HUES48 (cell line): ENCODE measurements at regions not wholly inside any gene's neighbourhood (a gene's known extent, or its start where the extent isn't known, plus 50 kb on each side); places are given as distances from the start of the nearest gene placed in this dataset.
"Not testable (repeated sequence)": the region's sequence is repeated elsewhere in the genome, so short reads cannot be mapped to it uniquely, and the experiment has no call there.

Experiments used
- H3K27ac ChIP-seq: one replicate; pipeline ENCODE4 v1.7.0; 2013; ENCODE audit warnings: low read depth, low read length, inconsistent platforms
- H3K27me3 ChIP-seq: 2 replicates; pipeline ENCODE4 v1.6.1; 2013; ENCODE audit warnings: mild to moderate bottlenecking, low read length; ENCODE audit not compliant: control insufficient read depth, insufficient read depth
- H3K36me3 ChIP-seq: 2 replicates; pipeline ENCODE4 v1.6.1; 2013; ENCODE audit warnings: low read length; ENCODE audit not compliant: control insufficient read depth, insufficient read depth
- H3K4me1 ChIP-seq: 2 replicates; pipeline ENCODE4 v1.6.1; 2013; ENCODE audit warnings: mild to moderate bottlenecking, low read length; ENCODE audit not compliant: control insufficient read depth, insufficient read depth
- H3K4me3 ChIP-seq: 2 replicates; pipeline ENCODE4 v1.5.1; 2013; ENCODE audit warnings: mild to moderate bottlenecking, low read depth, low read length
- H3K9ac ChIP-seq: 2 replicates; pipeline ENCODE4 v1.6.1; 2013; ENCODE audit warnings: mild to moderate bottlenecking, low read depth, low read length, moderate library complexity
- H3K9me3 ChIP-seq: 2 replicates; pipeline ENCODE4 v1.6.1; 2013; ENCODE audit warnings: low read length; ENCODE audit not compliant: control insufficient read depth, insufficient read depth

DNA sequence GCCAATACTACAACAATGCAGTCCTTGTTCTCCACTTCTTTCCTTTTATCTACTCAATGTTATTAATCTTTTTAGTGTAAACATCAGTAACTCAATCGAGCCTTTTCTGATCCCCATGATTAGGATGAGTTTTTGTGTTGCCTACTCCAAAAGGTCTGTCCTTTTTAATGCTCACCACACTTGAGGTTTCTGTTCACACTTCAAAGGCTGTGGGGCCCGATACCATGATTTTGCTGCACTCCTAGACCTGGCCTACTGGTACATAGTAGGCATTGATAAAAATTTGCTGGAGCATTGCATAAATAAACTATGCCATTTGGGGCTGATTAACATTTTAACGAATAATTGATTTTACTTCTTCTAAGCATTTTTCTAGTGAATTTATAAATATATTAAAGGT is 125.4 kb upstream of the KLF12 start:
- no peak overlapping the region for H3K4me3 ChIP-seq
- H3K36me3 ChIP-seq, result no peaks in the 10 kb centered on the region
- H3K9me3 ChIP-seq, result no peaks in the 10 kb centered on the region
- no peak overlapping the region for H3K27ac ChIP-seq
- no peaks in the 10 kb centered on the region for H3K27me3 ChIP-seq
- no peaks in the 10 kb centered on the region for H3K4me1 ChIP-seq
- H3K9ac ChIP-seq, result no peak overlapping the region

DNA sequence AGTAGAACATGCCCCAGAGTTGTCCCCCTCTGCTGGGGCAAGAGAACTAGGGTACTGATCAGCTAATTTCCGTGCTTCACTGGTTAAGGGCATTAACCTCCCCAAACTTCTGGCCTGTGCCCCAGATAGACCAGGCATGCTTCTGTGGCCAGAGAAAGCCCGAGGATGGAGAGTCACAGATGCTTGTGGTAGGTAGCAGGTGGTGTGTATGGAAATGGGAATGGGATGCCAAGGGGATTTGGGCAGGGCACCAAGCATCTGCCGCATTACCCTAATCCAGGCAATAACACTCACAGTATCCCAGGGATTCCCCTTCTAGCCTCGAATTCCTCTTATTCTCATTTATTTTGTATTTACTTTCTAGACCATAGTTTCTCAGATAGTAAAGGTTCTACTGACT is 124.8 kb upstream of the KLF12 start:
- Histone ChIP-seq H3K27me3 (no peaks in the 10 kb centered on the region), H3K4me3 (no peak overlapping the region), H3K27ac (no peak overlapping the region), H3K9ac (no peak overlapping the region), H3K4me1 (no peaks in the 10 kb centered on the region), H3K9me3 (no peaks in the 10 kb centered on the region), H3K36me3 (no peaks in the 10 kb centered on the region)

DNA sequence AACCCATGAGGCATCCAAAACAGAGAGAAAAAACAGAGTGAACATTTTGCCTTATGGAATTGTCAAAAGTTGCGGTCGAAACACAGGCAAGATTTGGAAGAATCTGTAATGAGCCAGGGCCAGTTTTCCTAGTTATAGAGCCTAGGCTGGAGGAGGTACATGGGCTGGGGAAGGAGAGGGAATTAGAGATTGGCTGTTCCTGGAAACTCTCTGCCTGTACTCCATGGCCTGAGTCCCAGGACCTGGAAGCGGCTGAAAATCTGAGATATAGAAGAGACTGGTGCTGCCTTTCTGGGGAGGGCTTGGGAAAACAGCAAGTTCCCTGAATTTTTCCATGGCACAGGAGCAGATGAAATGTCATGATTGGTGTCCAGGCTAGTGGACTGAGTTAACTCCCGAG is 122.8 kb upstream of the KLF12 start:
- Histone ChIP-seq H3K27me3 (no peaks in the 10 kb centered on the region), H3K9me3 (no peaks in the 10 kb centered on the region), H3K4me3 (no peak overlapping the region), H3K27ac (no peak overlapping the region), H3K4me1 (no peaks in the 10 kb centered on the region), H3K36me3 (no peaks in the 10 kb centered on the region), H3K9ac (no peak overlapping the region)

GRCh38 chr13:74253161-74253560 is 119.0 kb upstream of the KLF12 start:
- no peak overlapping the region for H3K27ac ChIP-seq
- no peaks in the 10 kb centered on the region for H3K4me1 ChIP-seq
- H3K4me3 ChIP-seq, result no peak overlapping the region
- no peaks in the 10 kb centered on the region for H3K36me3 ChIP-seq
- H3K9ac ChIP-seq, result no peak overlapping the region
- H3K9me3 ChIP-seq, result no peaks in the 10 kb centered on the region
- no peaks in the 10 kb centered on the region for H3K27me3 ChIP-seq

DNA sequence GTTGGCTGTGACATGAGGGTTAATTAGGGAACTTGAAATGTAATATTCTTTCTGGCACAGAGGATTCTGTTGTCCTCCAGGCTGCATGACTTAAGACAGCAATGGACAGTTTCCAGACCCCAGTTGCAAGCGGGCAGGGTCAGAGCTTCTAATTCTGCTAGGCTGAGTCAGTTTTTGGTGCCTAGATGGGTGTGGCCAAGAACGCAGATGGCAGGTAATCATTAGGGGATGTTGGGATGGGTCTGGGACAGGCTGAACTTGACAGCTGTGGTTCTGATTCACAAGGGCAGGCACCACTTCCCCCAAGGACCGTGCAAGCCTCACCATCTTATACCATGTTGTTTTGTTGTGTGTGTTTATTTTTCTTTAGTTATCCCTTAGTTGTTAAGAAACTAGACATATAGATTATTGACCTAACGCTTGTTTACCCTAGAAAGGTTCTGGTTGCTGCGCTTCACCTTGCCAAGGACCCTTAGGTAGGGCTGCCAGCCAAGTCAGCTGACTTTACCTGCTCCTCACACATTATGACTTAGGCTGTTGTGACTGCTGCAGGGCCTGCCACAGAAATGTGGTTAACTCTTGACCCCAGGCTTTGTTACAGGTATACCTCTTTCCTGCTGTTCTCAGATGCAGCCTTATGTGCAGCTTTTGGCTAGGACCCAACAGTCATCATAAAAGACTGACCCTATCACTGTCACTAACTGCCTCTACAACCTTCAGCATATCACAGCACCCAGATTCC is 117.7 kb upstream of the KLF12 start:
- H3K27ac ChIP-seq, result no peak overlapping the region
- H3K9ac ChIP-seq, result no peak overlapping the region
- H3K4me1 ChIP-seq, result no peaks in the 10 kb centered on the region
- no peaks in the 10 kb centered on the region for H3K9me3 ChIP-seq
- H3K27me3 ChIP-seq, result no peaks in the 10 kb centered on the region
- no peak overlapping the region for H3K4me3 ChIP-seq
- no peaks in the 10 kb centered on the region for H3K36me3 ChIP-seq

GRCh38 chr13:74250738-74251190 is 116.6 kb upstream of the KLF12 start:
- Histone ChIP-seq H3K27ac (no peak overlapping the region), H3K9me3 (no peaks in the 10 kb centered on the region), H3K9ac (no peak overlapping the region), H3K36me3 (no peaks in the 10 kb centered on the region), H3K4me1 (no peaks in the 10 kb centered on the region), H3K27me3 (no peaks in the 10 kb centered on the region), H3K4me3 (no peak overlapping the region)

- Histone ChIP-seq H3K27me3 (no peaks in the 10 kb centered on the region), H3K4me3 (no peak overlapping the region), H3K4me1 (no peaks in the 10 kb centered on the region), H3K27ac (no peak overlapping the region), H3K9me3 (no peaks in the 10 kb centered on the region), H3K9ac (no peak overlapping the region), H3K36me3 (no peaks in the 10 kb centered on the region)
These were observed 114.3 kb upstream of the KLF12 start for GRCh38 chr13:74248477-74248876.

DNA sequence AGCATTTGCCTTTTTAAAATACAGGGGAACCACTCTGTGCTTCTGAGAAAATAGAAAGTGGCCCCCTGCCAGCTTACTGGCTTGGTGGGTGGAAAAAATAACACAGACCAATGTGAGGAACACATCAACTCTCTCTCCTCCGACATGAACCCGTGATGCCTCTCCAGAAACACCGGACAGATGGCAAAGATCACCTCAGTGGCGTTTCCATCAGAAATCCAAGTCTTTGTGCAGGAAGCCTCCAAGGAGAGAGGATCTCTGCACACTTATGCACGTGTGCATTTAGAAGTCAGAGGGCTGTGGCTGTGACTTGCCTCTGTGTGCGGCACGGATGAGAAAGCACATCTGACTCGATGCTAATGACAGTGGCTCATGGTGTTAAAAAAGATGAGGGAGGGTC is 112.3 kb upstream of the KLF12 start:
- H3K4me3 ChIP-seq, result no peak overlapping the region
- H3K9ac ChIP-seq, result no peak overlapping the region
- H3K27ac ChIP-seq, result no peak overlapping the region
- no peaks in the 10 kb centered on the region for H3K9me3 ChIP-seq
- H3K27me3 ChIP-seq, result no peaks in the 10 kb centered on the region
- no peaks in the 10 kb centered on the region for H3K4me1 ChIP-seq
- no peaks in the 10 kb centered on the region for H3K36me3 ChIP-seq

DNA sequence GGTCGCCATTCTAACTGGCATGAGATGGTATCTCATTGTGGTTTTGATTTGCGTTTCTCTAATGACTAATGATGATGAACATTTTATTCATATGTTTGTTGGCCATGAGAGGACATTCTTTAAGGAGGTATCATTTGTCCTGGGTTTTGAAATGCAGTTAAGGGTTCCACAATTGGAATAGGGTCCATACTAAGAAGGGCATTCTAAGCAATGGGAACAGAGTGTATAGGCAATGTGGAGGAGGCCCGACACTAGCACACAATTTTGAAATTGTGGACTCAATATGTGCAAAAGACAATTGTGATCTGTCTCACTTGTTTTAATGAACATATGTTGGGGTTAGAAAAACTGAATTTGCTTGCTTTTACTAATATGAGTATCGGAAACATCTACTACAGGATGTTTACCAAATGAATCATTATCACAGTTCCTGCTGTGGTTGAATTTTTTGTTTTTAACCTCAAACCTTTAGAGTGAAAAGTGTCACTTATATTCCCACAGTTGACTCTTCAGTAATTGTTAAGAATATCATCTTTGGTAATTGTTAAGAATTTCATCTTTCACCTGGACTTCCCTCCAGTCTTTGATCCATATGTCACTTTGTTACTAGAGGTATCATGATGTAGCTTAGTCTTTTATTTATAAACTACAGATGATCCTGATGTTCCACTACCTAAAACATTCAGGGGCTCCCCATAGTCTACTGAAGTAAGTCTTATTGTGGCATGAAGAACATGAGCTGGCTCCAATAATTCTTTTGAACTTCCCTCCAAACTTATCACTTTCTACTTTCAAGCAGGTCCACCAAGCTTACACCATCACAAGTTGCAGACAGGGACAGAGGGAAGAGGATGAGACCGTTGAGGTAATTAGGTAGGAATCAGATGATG is 109.7 kb upstream of the KLF12 start:
- H3K4me1 ChIP-seq, result no peaks in the 10 kb centered on the region
- no peak overlapping the region for H3K9ac ChIP-seq
- H3K9me3 ChIP-seq, result no peaks in the 10 kb centered on the region
- H3K4me3 ChIP-seq, result no peak overlapping the region
- no peak overlapping the region for H3K27ac ChIP-seq
- no peaks in the 10 kb centered on the region for H3K36me3 ChIP-seq
- H3K27me3 ChIP-seq, result no peaks in the 10 kb centered on the region

DNA sequence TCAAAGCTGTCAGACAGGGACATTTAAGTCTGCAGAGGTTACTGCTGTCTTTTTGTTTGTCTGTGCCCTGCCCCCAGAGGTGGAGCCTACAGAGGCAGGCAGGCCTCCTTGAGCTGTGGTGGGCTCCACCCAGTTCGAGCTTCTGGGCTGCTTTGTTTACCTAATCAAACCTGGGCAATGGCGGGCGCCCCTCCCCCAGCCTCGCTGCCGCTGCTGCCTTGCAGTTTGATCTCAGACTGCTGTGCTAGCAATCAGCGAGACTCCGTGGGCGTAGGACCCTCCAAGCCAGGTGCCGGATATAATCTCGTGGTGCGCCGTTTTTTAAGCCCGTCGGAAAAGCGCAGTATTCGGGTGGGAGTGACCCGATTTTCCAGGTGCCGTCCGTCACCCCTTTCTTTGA is 107.1 kb upstream of the KLF12 start:
- H3K4me3 ChIP-seq, H3K9ac ChIP-seq: not testable (repeated sequence)

DNA sequence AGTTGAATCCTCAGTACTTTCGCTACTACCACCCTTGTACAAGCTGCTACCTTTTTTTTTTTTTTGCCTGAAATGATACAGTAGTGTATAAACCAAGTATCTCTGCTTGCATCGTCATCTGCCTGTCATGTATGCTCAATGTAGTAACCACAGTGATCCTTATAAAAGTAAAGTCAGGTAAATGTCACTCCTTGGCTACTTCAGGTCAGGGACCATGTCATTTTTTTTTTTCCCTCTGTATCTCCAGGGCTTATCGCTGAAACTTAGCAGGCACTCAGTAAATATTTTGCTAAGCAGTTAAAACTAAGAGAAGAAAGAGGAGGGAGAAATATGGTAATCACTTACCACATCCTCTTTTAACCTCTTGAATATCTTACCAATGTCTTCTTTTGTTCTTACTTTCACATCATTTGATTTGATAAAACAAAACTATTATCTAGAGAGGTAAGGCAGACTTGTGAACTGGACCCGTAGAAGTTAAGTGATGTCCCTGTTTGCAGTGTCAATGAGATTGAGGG is 96.8 kb upstream of the KLF12 start:
- Histone ChIP-seq H3K9me3 (no peaks in the 10 kb centered on the region), H3K9ac (no peak overlapping the region), H3K27ac (no peak overlapping the region), H3K36me3 (no peaks in the 10 kb centered on the region), H3K4me1 (no peaks in the 10 kb centered on the region), H3K27me3 (no peaks in the 10 kb centered on the region), H3K4me3 (no peak overlapping the region)

More for the DNA sequence above, 107.1 kb upstream of the KLF12 start:
- not testable (repeated sequence) for H3K4me1 ChIP-seq, H3K27ac ChIP-seq, H3K36me3 ChIP-seq, H3K27me3 ChIP-seq, H3K9me3 ChIP-seq
